AG04450 (cell line): ENCODE measurements at regions not wholly inside any gene's neighbourhood (a gene's known extent, or its start where the extent isn't known, plus 50 kb on each side); places are given as distances from the start of the nearest gene placed in this dataset.

Experiments used
- CTCF ChIA-PET: fragments of 300-600, 350-600 bp; formaldehyde crosslinking; extraction: SDS; loops from one replicate; lab custom pipeline; 2022; ENCODE audit warnings: antibody characterized with exemption, inconsistent platforms; lab: Charles Lee
- POLR2A ChIA-PET: fragments of 350-600 bp; formaldehyde crosslinking; extraction: SDS; loops from one replicate; lab custom pipeline; 2021; ENCODE audit warnings: antibody characterized with exemption, inconsistent platforms; lab: Yijun Ruan, JAX
- DNase-seq: peaks from one replicate; pipeline ENCODE4 v3.0.0-alpha.2; 2011; ENCODE audit warnings: low read depth, low spot score
- H3K27ac ChIP-seq: one replicate; pipeline ENCODE4 v1.5.1; 2012; ENCODE audit warnings: low read depth, low read length, control low read depth
- H3K27me3 ChIP-seq: one replicate; pipeline ENCODE4 v1.6.0; 2012; ENCODE audit warnings: low read length; ENCODE audit not compliant: control insufficient read depth, insufficient read depth
- H3K4me3 ChIP-seq: 2 replicates; pipeline ENCODE4 v1.5.1; 2011; ENCODE audit warnings: mild to moderate bottlenecking, low read depth, low read length, control low read depth
- H3K9me3 ChIP-seq: 2 replicates; pipeline ENCODE4 v1.5.1; 2012; ENCODE audit warnings: low read length; ENCODE audit not compliant: control insufficient read depth, insufficient read depth
- TF ChIP-seq, protein P1 (sequence below): IDR thresholded peaks from 2 replicates; pipeline ENCODE4 v1.5.1; 2011; ENCODE audit warnings: low read depth, low read length, control low read depth, inconsistent platforms

DNA sequence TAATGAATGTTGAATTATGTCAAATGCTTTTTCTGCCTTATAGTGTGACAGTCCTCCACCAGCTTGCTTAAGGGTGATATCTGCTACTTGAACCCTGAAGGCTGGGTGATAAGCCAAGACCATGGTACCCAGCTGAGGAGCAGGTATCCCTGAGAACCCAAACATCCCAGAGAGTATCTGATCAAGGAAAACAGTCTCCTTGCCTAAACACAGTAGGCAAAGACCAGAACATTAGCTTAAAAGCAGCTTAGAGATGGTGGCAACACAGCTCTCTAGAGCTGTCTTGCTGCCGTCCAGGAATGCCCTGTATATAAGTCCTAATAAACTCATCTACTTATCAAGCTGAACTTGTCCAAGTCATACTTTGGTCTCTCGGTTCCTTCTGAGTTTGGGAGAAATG is 127.7 kb upstream of the PRSS16 start:
- H3K9me3 ChIP-seq = no peaks in the 10 kb centered on the region
- ChIA-PET POLR2A (no interaction called here), CTCF (no interaction called here)

DNA sequence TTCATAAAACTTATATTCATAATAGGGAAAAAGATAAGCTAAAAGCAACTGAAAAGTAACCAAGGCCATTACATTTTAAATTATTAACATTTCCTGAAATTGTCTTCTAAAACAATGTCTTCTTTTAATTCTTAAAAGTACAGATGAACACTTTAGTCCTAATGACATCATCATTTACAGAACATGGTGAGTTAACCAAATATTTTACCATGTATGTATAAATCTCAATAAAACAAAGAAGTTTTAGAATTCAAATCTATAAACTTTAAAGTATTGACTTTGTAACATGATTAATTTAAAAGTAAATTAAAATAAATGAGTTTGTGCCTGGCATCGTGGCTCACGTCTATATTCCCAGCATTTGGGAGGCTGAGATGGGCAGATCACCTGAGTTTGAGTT is 125.9 kb upstream of the PRSS16 start:
- POLR2A ChIA-PET = no interaction called here
- H3K27me3 ChIP-seq = no peaks in the 10 kb centered on the region
- H3K9me3 ChIP-seq = no peaks in the 10 kb centered on the region
- H3K4me3 ChIP-seq = no peak overlapping the region
- TF ChIP-seq, protein P1, sequence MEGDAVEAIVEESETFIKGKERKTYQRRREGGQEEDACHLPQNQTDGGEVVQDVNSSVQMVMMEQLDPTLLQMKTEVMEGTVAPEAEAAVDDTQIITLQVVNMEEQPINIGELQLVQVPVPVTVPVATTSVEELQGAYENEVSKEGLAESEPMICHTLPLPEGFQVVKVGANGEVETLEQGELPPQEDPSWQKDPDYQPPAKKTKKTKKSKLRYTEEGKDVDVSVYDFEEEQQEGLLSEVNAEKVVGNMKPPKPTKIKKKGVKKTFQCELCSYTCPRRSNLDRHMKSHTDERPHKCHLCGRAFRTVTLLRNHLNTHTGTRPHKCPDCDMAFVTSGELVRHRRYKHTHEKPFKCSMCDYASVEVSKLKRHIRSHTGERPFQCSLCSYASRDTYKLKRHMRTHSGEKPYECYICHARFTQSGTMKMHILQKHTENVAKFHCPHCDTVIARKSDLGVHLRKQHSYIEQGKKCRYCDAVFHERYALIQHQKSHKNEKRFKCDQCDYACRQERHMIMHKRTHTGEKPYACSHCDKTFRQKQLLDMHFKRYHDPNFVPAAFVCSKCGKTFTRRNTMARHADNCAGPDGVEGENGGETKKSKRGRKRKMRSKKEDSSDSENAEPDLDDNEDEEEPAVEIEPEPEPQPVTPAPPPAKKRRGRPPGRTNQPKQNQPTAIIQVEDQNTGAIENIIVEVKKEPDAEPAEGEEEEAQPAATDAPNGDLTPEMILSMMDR = no peak
- CTCF ChIA-PET = no interaction called here
- H3K27ac ChIP-seq = no peak overlapping the region
- no peak for DNase-seq

More for the DNA sequence above, 127.7 kb upstream of the PRSS16 start:
- H3K27ac ChIP-seq = no peak overlapping the region
- DNase-seq = no peak
- H3K27me3 ChIP-seq = no peaks in the 10 kb centered on the region
- no peak overlapping the region for H3K4me3 ChIP-seq
- TF ChIP-seq, protein P1 = no peak

DNA sequence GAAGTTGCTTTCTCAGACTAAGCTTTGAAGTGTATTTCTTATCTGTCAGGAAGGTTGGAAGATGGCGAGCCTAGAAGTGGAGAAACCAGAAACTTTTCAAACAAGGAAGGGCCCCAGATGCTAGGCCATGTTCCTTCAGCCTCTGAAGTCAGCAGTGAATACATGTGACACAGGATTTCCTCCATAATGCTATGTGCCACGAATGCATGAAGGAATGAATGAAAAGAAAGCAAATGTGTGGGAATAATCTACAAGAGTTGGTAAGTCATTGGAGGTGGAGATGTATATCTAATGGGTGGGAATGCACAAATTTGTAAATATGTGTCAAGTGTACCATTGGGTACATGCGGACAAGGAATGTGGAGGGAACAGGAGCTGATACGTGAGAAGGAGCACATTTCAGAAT is 123.2 kb upstream of the PRSS16 start:
- ChIA-PET POLR2A (no interaction called here), CTCF (interaction anchor here (0.7 kb wide), 1 partner anchor 31 kb away, joined by 3 read pairs; no protein-coding TSS in a partner anchor)
- DNase-seq = no peak
- TF ChIP-seq, protein P1 = no peak
- Histone ChIP-seq H3K4me3 (no peak overlapping the region), H3K27me3 (no peaks in the 10 kb centered on the region), H3K27ac (no peak overlapping the region), H3K9me3 (no peaks in the 10 kb centered on the region)

DNA sequence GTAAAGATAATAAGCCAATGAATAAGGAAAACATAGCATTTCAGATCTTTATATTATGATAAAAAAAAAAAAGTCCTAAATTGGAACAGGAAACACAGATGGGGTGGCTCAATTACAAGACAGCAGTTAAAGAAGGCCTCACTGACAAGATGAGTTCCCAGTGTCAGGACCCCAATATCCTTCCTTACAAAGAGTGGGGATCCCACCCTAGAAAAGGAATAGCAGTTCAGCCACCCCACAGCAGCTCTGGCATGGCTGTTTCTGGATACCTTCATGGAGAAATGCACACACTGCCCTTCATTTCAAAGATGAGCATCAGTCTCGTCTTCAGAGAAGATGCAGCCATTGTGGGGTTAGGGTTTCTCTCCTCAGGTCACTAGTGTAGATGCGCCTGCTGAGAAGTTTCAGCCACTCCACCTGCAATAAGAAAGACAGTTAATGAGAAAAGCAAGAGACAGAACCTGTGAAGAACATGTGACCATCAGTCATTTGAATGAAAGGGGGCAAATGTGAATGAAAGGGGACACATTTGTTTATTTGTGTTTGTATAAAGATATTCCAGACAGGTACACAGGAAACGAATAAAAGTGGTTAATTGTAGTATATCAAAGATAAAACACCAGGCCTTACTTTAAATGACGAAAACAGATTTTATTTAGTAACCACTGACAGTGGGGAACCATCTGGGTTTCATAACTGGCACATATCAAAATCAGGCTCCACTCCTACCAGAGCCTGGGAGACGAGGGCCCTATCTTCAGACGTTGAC is 121.3 kb upstream of the PRSS16 start:
- no peak for DNase-seq
- Histone ChIP-seq H3K27ac (no peak overlapping the region), H3K4me3 (no peak overlapping the region), H3K9me3 (no peaks in the 10 kb centered on the region), H3K27me3 (no peaks in the 10 kb centered on the region)
- ChIA-PET CTCF (interaction anchor here (0.6 to 3.0 kb wide), 45 partner anchors 8 to 1134 kb away, joined by 3 to 39 read pairs (median 4); no protein-coding TSS in a partner anchor), POLR2A (interaction anchor here (1.0 to 1.2 kb wide), 2 partner anchors 21 to 767 kb away, joined by 6 to 21 read pairs; a partner anchor contains a TSS)
- TF ChIP-seq, protein P1 = no peak
